Natural killer cell (primary cell): ENCODE measurements at regions not wholly inside any gene's neighbourhood (a gene's known extent, or its start where the extent isn't known, plus 50 kb on each side); places are given as distances from the start of the nearest gene placed in this dataset.

Source experiments
- ATAC-seq, 3 donors: fragments of 150-1000 bp in 2 of 3; fragments of 200-7000 bp in 1 of 3; cut with Tn5 transposase; 1 replicate in 1 of 3; 2 replicates in 2 of 3; pipeline ENCODE4 v1.10.0; 2021; ENCODE audit warnings: mild to moderate bottlenecking in 2 of 3, moderate library complexity in 2 of 3
- DNase-seq, 2 donors: peaks; one replicate each; pipeline versions ENCODE4 v3.0.0 to v3.0.0-alpha.2; 2013 to 2021; ENCODE audit warnings: mixed read lengths in 1 of 2
- H3K27ac ChIP-seq: one replicate; pipeline ENCODE4 v1.5.1; 2013; ENCODE audit warnings: mild to moderate bottlenecking, low read length
- H3K27me3 ChIP-seq: one replicate; pipeline ENCODE4 v1.6.1; 2013; ENCODE audit warnings: low read length; ENCODE audit not compliant: control insufficient read depth, insufficient read depth
- H3K36me3 ChIP-seq: one replicate; pipeline ENCODE4 v1.6.1; 2013; ENCODE audit warnings: low read length; ENCODE audit not compliant: control insufficient read depth, insufficient read depth
- H3K4me1 ChIP-seq: one replicate; pipeline ENCODE4 v1.6.1; 2013; ENCODE audit warnings: low read length; ENCODE audit not compliant: control insufficient read depth, insufficient read depth
- H3K4me3 ChIP-seq: one replicate; pipeline ENCODE4 v1.5.1; 2013; ENCODE audit warnings: low read length
- H3K9me3 ChIP-seq: one replicate; pipeline ENCODE4 v1.6.1; 2013; ENCODE audit warnings: low read length; ENCODE audit not compliant: control insufficient read depth, insufficient read depth
- H3K27ac Mint-ChIP-seq, 2 donors: one replicate each; pipeline ENCODE4 v1.8.0; 2022; ENCODE audit warnings: mild to moderate bottlenecking in 2 of 2, mixed read lengths in 2 of 2, moderate library complexity in 1 of 2
- H3K27me3 Mint-ChIP-seq, 2 donors: one replicate each; pipeline ENCODE4 v1.8.0; 2022; ENCODE audit warnings: low read depth in 2 of 2, mixed read lengths in 2 of 2
- H3K36me3 Mint-ChIP-seq: one replicate; pipeline ENCODE4 v1.8.0; 2022; ENCODE audit warnings: mixed read lengths
- H3K4me1 Mint-ChIP-seq, 2 donors: one replicate each; pipeline ENCODE4 v1.8.0; 2022; ENCODE audit warnings: mixed read lengths in 2 of 2
- H3K4me3 Mint-ChIP-seq: one replicate; pipeline ENCODE4 v1.8.0; 2022; ENCODE audit warnings: mild to moderate bottlenecking, moderate library complexity, mixed read lengths
- H3K9me3 Mint-ChIP-seq, 2 donors: one replicate each; pipeline ENCODE4 v1.8.0; 2022; ENCODE audit warnings: mixed read lengths in 2 of 2
- CTCF ChIP-seq: fragments of 200-600 bp; IDR thresholded peaks from one replicate; pipeline ENCODE4 v1.8.0; 2022; ENCODE audit warnings: antibody characterized with exemption
- WGBS: methylation state at CpG from one replicate; pipeline ENCODE4 v1.1.7; 2013; ENCODE audit warnings: missing lambda C conversion rate; ENCODE audit not compliant: insufficient coverage; 5-methylcytosine and 5-hydroxymethylcytosine counted together
- intact Hi-C: fragments of 100-400 bp; cut with micrococcal nuclease; formaldehyde crosslinking; loops from one replicate; pipeline ENCODE4 v1.14.2; 2022

DNA sequence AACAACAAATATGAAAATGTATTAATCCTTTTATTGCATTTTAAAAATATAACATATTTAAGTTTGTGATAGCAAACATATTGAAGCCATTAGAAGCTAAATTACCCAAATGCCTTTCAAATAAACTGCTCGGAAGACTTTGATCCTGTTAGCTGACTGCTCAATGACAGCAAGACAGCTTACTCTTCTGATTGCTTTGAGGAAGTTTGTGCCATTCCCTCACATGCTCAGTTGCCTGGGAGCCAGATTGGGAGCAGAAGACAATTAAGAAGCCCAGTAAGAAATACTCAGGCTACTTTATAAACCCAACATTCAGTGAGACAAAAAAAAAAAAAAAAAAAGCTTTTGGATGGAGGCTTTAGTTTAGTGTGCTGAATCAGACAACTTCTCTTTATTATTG is 407.1 kb upstream of the SOX11 start:
- Mint-ChIP-seq H3K27ac (no peak overlapping the region), H3K36me3 (no peaks in the 10 kb centered on the region), H3K9me3 (peaks cover 5 to 15% of the 10 kb centered on the region in 2 donors), H3K27me3 (no peaks in the 10 kb centered on the region), H3K4me1 (no peaks in the 10 kb centered on the region), H3K4me3 (no peak overlapping the region)
- ATAC-seq: no peak
- no peaks in the 10 kb centered on the region for H3K4me1 ChIP-seq
- no peaks in the 10 kb centered on the region for H3K36me3 ChIP-seq
- intact Hi-C loops: no loop called here
- no peak overlapping the region for H3K27ac ChIP-seq
- peaks cover 2% of the 10 kb centered on the region for H3K9me3 ChIP-seq
- DNase-seq: no peak
- TF ChIP-seq CTCF: no peak
- 80% methylated on average over 1 of the region's 1 CpG for whole genome bisulfite sequencing
- no peak overlapping the region for H3K4me3 ChIP-seq
- H3K27me3 ChIP-seq: no peaks in the 10 kb centered on the region

- no peaks in the 10 kb centered on the region for H3K27me3 Mint-ChIP-seq
- no peak overlapping the region for H3K4me3 Mint-ChIP-seq
- no peak for ATAC-seq
- intact Hi-C loops: no loop called here
- H3K4me3 ChIP-seq: no peak overlapping the region
- no peak overlapping the region for H3K27ac ChIP-seq
- DNase-seq: no peak
- H3K27ac Mint-ChIP-seq: no peak overlapping the region
- H3K4me1 Mint-ChIP-seq: no peaks in the 10 kb centered on the region
- no peaks in the 10 kb centered on the region for H3K27me3 ChIP-seq
- no peaks in the 10 kb centered on the region for H3K4me1 ChIP-seq
- TF ChIP-seq CTCF: no peak
- peaks cover 2% of the 10 kb centered on the region for H3K9me3 ChIP-seq
- peaks cover 5 to 15% of the 10 kb centered on the region in 2 donors for H3K9me3 Mint-ChIP-seq
- 76% methylated on average over 7 of the region's 8 CpGs for WGBS
- no peaks in the 10 kb centered on the region for H3K36me3 ChIP-seq
- no peaks in the 10 kb centered on the region for H3K36me3 Mint-ChIP-seq
Observed at GRCh38 chr2:5285872-5286769, 406.1 kb upstream of the SOX11 start.

- H3K27me3 ChIP-seq: no peaks in the 10 kb centered on the region
- H3K9me3 Mint-ChIP-seq: peaks cover 5 to 11% of the 10 kb centered on the region in 2 donors
- 84% methylated on average over 5 of the region's 5 CpGs for WGBS
- H3K27ac ChIP-seq: no peak overlapping the region
- no peak for TF ChIP-seq CTCF
- no peaks in the 10 kb centered on the region for H3K36me3 Mint-ChIP-seq
- H3K4me3 Mint-ChIP-seq: no peak overlapping the region
- ATAC-seq (no peak), DNase-seq (no peak)
- no peak overlapping the region for H3K4me3 ChIP-seq
- no peaks in the 10 kb centered on the region for H3K4me1 Mint-ChIP-seq
- H3K27me3 Mint-ChIP-seq: no peaks in the 10 kb centered on the region
- intact Hi-C loops: no loop called here
- H3K4me1 ChIP-seq: no peaks in the 10 kb centered on the region
- peaks cover 2% of the 10 kb centered on the region for H3K9me3 ChIP-seq
- H3K36me3 ChIP-seq: no peaks in the 10 kb centered on the region
- no peak overlapping the region for H3K27ac Mint-ChIP-seq
Observed at GRCh38 chr2:5287558-5288334, 404.4 kb upstream of the SOX11 start.
